Activated CD8-positive, alpha-beta T cell treated with anti-CD3 and anti-CD28 coated beads for 36 hours (primary cell): ENCODE measurements at regions not wholly inside any gene's neighbourhood (a gene's known extent, or its start where the extent isn't known, plus 50 kb on each side); places are given as distances from the start of the nearest gene placed in this dataset.

Source experiments
- ATAC-seq: fragments of 200-7000 bp; cut with Tn5 transposase; one replicate; pipeline ENCODE4 v1.10.0; 2021; ENCODE audit warnings: mild to moderate bottlenecking, moderate library complexity
- CTCF ChIA-PET: fragments of 350-600 bp; sonication (Branson Sonifier 250); formaldehyde crosslinking; loops from one replicate; lab custom pipeline; 2021; ENCODE audit warnings: antibody characterized with exemption; lab: Charles Lee
- POLR2A ChIA-PET: fragments of 350-600 bp; sonication (Branson Sonifier 250); formaldehyde crosslinking; loops from one replicate; lab custom pipeline; 2021; ENCODE audit warnings: antibody characterized with exemption; lab: Charles Lee
- DNase-seq: peaks from one replicate; pipeline ENCODE4 v3.0.0-alpha.2; 2020
- H3K27ac Mint-ChIP-seq: one replicate; pipeline ENCODE4 v1.8.0; 2021; ENCODE audit warnings: mild to moderate bottlenecking, mixed read lengths
- H3K27me3 Mint-ChIP-seq: one replicate; pipeline ENCODE4 v1.8.0; 2021; ENCODE audit warnings: mixed read lengths
- H3K36me3 Mint-ChIP-seq: one replicate; pipeline ENCODE4 v1.8.0; 2021; ENCODE audit warnings: low read depth, mixed read lengths
- H3K4me1 Mint-ChIP-seq: one replicate; pipeline ENCODE4 v1.8.0; 2021; ENCODE audit warnings: low read depth, mixed read lengths
- H3K4me3 Mint-ChIP-seq: one replicate; pipeline ENCODE4 v1.8.0; 2021; ENCODE audit warnings: mild to moderate bottlenecking, moderate library complexity, mixed read lengths
- H3K9me3 Mint-ChIP-seq: one replicate; pipeline ENCODE4 v1.8.0; 2021; ENCODE audit warnings: mixed read lengths
- CTCF ChIP-seq: fragments of 200-600 bp; IDR thresholded peaks from one replicate; pipeline ENCODE4 v1.8.0; 2022; ENCODE audit warnings: antibody characterized with exemption, mild to moderate bottlenecking
- intact Hi-C: fragments of 100-400 bp; cut with micrococcal nuclease; formaldehyde crosslinking; loops from one replicate; pipeline ENCODE4 v1.10.0; 2022

GRCh38 chr9:84190411-84190810, 150.1 kb downstream of the SLC28A3 start:
- POLR2A ChIA-PET = interaction anchor here (0.7 kb wide), 1 partner anchor 969 kb away, joined by 3 read pairs; no protein-coding TSS in a partner anchor
- Mint-ChIP-seq H3K9me3 (no peaks in the 10 kb centered on the region), H3K27me3 (peaks cover 15% of the 10 kb centered on the region), H3K4me3 (no peak overlapping the region), H3K4me1 (no peaks in the 10 kb centered on the region), H3K27ac (no peak overlapping the region), H3K36me3 (no peaks in the 10 kb centered on the region)
- DNase-seq (no peak), ATAC-seq (no peak)
- CTCF ChIA-PET = interaction anchor here (1.1 kb wide), 1 partner anchor 17 kb away, joined by 3 read pairs; no protein-coding TSS in a partner anchor
- intact Hi-C loops = no loop called here
- TF ChIP-seq CTCF = no peak

GRCh38 chr9:84206801-84207370, 133.7 kb downstream of the SLC28A3 start:
- no peaks in the 10 kb centered on the region for H3K9me3 Mint-ChIP-seq
- intact Hi-C loops = no loop called here
- H3K36me3 Mint-ChIP-seq = no peaks in the 10 kb centered on the region
- H3K4me1 Mint-ChIP-seq = no peaks in the 10 kb centered on the region
- no peak for TF ChIP-seq CTCF
- DNase-seq (no peak), ATAC-seq (no peak)
- CTCF ChIA-PET = interaction anchor here (0.6 to 1.4 kb wide), 3 partner anchors 9 to 79 kb away, joined by 3 to 5 read pairs (median 3); no protein-coding TSS in a partner anchor
- POLR2A ChIA-PET = no interaction called here
- no peak overlapping the region for H3K27ac Mint-ChIP-seq
- H3K27me3 Mint-ChIP-seq = no peaks in the 10 kb centered on the region
- no peak overlapping the region for H3K4me3 Mint-ChIP-seq

GRCh38 chr9:84207491-84207951, 133.0 kb downstream of the SLC28A3 start:
- no peak for ATAC-seq
- H3K36me3 Mint-ChIP-seq = no peaks in the 10 kb centered on the region
- no peak overlapping the region for H3K27ac Mint-ChIP-seq
- H3K4me1 Mint-ChIP-seq = no peaks in the 10 kb centered on the region
- H3K9me3 Mint-ChIP-seq = no peaks in the 10 kb centered on the region
- no peak for DNase-seq
- intact Hi-C loops = no loop called here
- CTCF ChIA-PET = interaction anchor here (1.4 kb wide), 1 partner anchor 34 kb away, joined by 5 read pairs; no protein-coding TSS in a partner anchor
- no peak overlapping the region for H3K4me3 Mint-ChIP-seq
- no peaks in the 10 kb centered on the region for H3K27me3 Mint-ChIP-seq
- POLR2A ChIA-PET = no interaction called here
- TF ChIP-seq CTCF = no peak

GRCh38 chr9:84212246-84212645, 128.3 kb downstream of the SLC28A3 start:
- DNase-seq (no peak), ATAC-seq (no peak)
- no peak overlapping the region for H3K4me3 Mint-ChIP-seq
- no peaks in the 10 kb centered on the region for H3K4me1 Mint-ChIP-seq
- ChIA-PET CTCF (interaction anchor here (1.7 to 1.8 kb wide), 2 partner anchors 9 to 40 kb away, joined by 4 to 6 read pairs; no protein-coding TSS in a partner anchor), POLR2A (no interaction called here)
- H3K36me3 Mint-ChIP-seq = no peaks in the 10 kb centered on the region
- no peaks in the 10 kb centered on the region for H3K27me3 Mint-ChIP-seq
- TF ChIP-seq CTCF = no peak
- intact Hi-C loops = no loop called here
- no peaks in the 10 kb centered on the region for H3K9me3 Mint-ChIP-seq
- H3K27ac Mint-ChIP-seq = no peak overlapping the region

GRCh38 chr9:84212982-84213381, 127.6 kb downstream of the SLC28A3 start:
- H3K4me1 Mint-ChIP-seq = no peaks in the 10 kb centered on the region
- POLR2A ChIA-PET = no interaction called here
- CTCF ChIA-PET = interaction anchor here (1.6 to 1.8 kb wide), 3 partner anchors 9 to 48 kb away, joined by 4 to 6 read pairs (median 4); no protein-coding TSS in a partner anchor
- no peak overlapping the region for H3K4me3 Mint-ChIP-seq
- no peak for TF ChIP-seq CTCF
- H3K36me3 Mint-ChIP-seq = no peaks in the 10 kb centered on the region
- no peak for DNase-seq
- H3K9me3 Mint-ChIP-seq = no peaks in the 10 kb centered on the region
- intact Hi-C loops = no loop called here
- no peak for ATAC-seq
- H3K27me3 Mint-ChIP-seq = no peaks in the 10 kb centered on the region
- H3K27ac Mint-ChIP-seq = no peak overlapping the region
